ENCODE measurements at regions not wholly inside any gene's neighbourhood (a gene's known extent, or its start where the extent isn't known, plus 50 kb on each side); places are given as distances from the start of the nearest gene placed in this dataset.

DNA sequence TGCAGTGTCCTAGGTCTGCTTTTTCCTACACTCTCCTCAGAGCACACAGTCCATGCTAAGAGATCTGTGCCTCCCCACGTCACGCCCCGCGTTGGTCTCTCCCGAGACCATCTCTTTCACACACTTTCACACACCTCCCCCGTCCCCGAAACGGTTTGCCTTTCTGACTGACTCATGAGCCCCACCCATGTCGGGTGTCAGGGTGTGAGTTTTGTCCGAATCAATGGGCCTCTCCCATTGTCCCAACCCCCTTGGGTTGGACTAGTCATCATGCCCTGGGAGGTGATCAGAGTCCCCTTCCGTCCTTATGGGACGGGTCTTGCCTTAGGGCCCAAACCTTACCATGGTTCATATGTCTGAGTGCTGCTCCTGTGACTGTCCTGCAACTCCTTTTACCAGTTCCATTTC is 214.0 kb upstream of the HTR2A start:
- TF ChIP-seq POLR2A (IDR thresholded peaks at IDR 0.05): no peak
- TF ChIP-seq, protein P1, sequence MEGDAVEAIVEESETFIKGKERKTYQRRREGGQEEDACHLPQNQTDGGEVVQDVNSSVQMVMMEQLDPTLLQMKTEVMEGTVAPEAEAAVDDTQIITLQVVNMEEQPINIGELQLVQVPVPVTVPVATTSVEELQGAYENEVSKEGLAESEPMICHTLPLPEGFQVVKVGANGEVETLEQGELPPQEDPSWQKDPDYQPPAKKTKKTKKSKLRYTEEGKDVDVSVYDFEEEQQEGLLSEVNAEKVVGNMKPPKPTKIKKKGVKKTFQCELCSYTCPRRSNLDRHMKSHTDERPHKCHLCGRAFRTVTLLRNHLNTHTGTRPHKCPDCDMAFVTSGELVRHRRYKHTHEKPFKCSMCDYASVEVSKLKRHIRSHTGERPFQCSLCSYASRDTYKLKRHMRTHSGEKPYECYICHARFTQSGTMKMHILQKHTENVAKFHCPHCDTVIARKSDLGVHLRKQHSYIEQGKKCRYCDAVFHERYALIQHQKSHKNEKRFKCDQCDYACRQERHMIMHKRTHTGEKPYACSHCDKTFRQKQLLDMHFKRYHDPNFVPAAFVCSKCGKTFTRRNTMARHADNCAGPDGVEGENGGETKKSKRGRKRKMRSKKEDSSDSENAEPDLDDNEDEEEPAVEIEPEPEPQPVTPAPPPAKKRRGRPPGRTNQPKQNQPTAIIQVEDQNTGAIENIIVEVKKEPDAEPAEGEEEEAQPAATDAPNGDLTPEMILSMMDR (IDR thresholded peaks at IDR 0.05): no peak
